22Rv1 (cell line): ENCODE measurements at regions not wholly inside any gene's neighbourhood (a gene's known extent, or its start where the extent isn't known, plus 50 kb on each side); places are given as distances from the start of the nearest gene placed in this dataset.

Experiments
- ZFX ChIP-seq: fragments of 450-650 bp; IDR thresholded peaks from 2 replicates; pipeline ENCODE4 v1.6.1; 2017; ENCODE audit warnings: antibody characterized with exemption, borderline replicate concordance
- TF ChIP-seq, protein P1 (sequence below): fragments of 450-650 bp; IDR thresholded peaks from 2 replicates; pipeline ENCODE4 v1.5.1; 2017; ENCODE audit warnings: mild to moderate bottlenecking

DNA sequence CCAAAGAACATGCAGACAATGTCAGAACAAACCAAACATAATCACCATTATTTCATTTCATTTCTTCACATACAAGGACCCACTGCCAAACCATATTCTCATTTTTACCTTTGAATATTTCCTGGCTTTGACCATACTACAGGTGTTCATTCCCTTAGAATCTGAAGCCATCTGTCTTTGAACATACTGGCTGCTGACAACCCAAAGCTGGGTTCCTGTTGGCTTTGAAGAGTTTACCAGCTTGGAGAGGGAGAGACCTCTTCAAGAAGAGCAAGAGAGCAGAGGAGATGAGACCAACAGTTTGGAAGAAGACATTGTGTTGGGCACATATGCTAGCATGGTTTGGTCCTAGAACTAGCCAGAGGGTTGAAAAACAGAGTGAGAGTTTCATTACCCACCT lies 145.6 kb upstream of the KCNIP4 start:
- TF ChIP-seq, protein P1, sequence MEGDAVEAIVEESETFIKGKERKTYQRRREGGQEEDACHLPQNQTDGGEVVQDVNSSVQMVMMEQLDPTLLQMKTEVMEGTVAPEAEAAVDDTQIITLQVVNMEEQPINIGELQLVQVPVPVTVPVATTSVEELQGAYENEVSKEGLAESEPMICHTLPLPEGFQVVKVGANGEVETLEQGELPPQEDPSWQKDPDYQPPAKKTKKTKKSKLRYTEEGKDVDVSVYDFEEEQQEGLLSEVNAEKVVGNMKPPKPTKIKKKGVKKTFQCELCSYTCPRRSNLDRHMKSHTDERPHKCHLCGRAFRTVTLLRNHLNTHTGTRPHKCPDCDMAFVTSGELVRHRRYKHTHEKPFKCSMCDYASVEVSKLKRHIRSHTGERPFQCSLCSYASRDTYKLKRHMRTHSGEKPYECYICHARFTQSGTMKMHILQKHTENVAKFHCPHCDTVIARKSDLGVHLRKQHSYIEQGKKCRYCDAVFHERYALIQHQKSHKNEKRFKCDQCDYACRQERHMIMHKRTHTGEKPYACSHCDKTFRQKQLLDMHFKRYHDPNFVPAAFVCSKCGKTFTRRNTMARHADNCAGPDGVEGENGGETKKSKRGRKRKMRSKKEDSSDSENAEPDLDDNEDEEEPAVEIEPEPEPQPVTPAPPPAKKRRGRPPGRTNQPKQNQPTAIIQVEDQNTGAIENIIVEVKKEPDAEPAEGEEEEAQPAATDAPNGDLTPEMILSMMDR: no peak
- no peak for TF ChIP-seq ZFX
